SK-N-SH treated with all-trans-retinoic acid at 6 μM for 48 hours (cell line): ENCODE measurements at regions not wholly inside any gene's neighbourhood (a gene's known extent, or its start where the extent isn't known, plus 50 kb on each side); places are given as distances from the start of the nearest gene placed in this dataset.

Source experiments
- ATAC-seq: fragments of 200-7000 bp; cut with Tn5 transposase; 3 replicates; pipeline ENCODE4 v1.9.1; 2020; ENCODE audit warnings: mild to moderate bottlenecking, moderate library complexity
- ARNTL ChIP-seq: fragments of 450-650 bp; formaldehyde crosslinking; IDR thresholded peaks from 2 replicates; pipeline ENCODE4 v1.5.0; 2020; ENCODE audit warnings: low read depth, mild to moderate bottlenecking, moderate library complexity, borderline replicate concordance
- BACH2 ChIP-seq: fragments of 250-450 bp; sonication (Bioruptor Pico); IDR thresholded peaks from 2 replicates; pipeline ENCODE4 v1.9.0; 2021; ENCODE audit warnings: mild to moderate bottlenecking, borderline replicate concordance
- CSDC2 ChIP-seq: fragments of 250-450 bp; sonication (Bioruptor Pico); IDR thresholded peaks from 2 replicates; pipeline ENCODE4 v1.5.0; 2020; ENCODE audit warnings: mild to moderate bottlenecking, moderate library complexity
- GLIS3 ChIP-seq: fragments of 250-450 bp; sonication (Bioruptor Pico); IDR thresholded peaks from 2 replicates; pipeline ENCODE4 v1.5.0; 2020; ENCODE audit warnings: mild to moderate bottlenecking, moderate library complexity
- ISL1 ChIP-seq: fragments of 250-450 bp; sonication (Bioruptor Pico); IDR thresholded peaks from 2 replicates; pipeline ENCODE4 v2.1.2; 2022; ENCODE audit warnings: mild to moderate bottlenecking, moderate library complexity
- OSR1 ChIP-seq: fragments of 250-450 bp; sonication (Bioruptor Pico); IDR thresholded peaks from 2 replicates; pipeline ENCODE4 v1.8.0; 2022; ENCODE audit warnings: moderate library complexity, mild to moderate bottlenecking, inconsistent platforms
- PPARA ChIP-seq: fragments of 250-450 bp; sonication (Bioruptor Pico); IDR thresholded peaks from 2 replicates; pipeline ENCODE4 v1.5.0; 2020; ENCODE audit warnings: mild to moderate bottlenecking, borderline replicate concordance
- RARB ChIP-seq: fragments of 250-450 bp; sonication (Bioruptor Pico); IDR thresholded peaks from 2 replicates; pipeline ENCODE4 v1.8.0; 2021; ENCODE audit warnings: mild to moderate bottlenecking, moderate library complexity
- SNAI2 ChIP-seq: fragments of 250-450 bp; sonication (Bioruptor Pico); IDR thresholded peaks from 2 replicates; pipeline ENCODE4 v1.5.0; 2020; ENCODE audit warnings: mild to moderate bottlenecking, moderate library complexity
- TCF4 ChIP-seq: fragments of 250-450 bp; sonication (Bioruptor Pico); IDR thresholded peaks from 2 replicates; pipeline ENCODE4 v1.8.0; 2021; ENCODE audit warnings: mild to moderate bottlenecking, moderate library complexity, borderline replicate concordance
- TOX ChIP-seq: fragments of 250-450 bp; sonication (Bioruptor Pico); IDR thresholded peaks from 2 replicates; pipeline ENCODE4 v1.8.0; 2021; ENCODE audit warnings: mild to moderate bottlenecking, moderate library complexity, borderline replicate concordance
- ZC3H10 ChIP-seq: fragments of 250-450 bp; sonication (Bioruptor Pico); IDR thresholded peaks from 2 replicates; pipeline ENCODE4 v1.5.1; 2021; ENCODE audit warnings: mild to moderate bottlenecking, moderate library complexity
- ZFP3 ChIP-seq: fragments of 250-450 bp; sonication (Bioruptor Pico); IDR thresholded peaks from 2 replicates; pipeline ENCODE4 v1.5.0; 2020; ENCODE audit warnings: mild to moderate bottlenecking, moderate library complexity
- ZFP30 ChIP-seq: fragments of 450-650 bp; formaldehyde crosslinking; IDR thresholded peaks from 2 replicates; pipeline ENCODE4 v1.5.0; 2022; ENCODE audit warnings: mild to moderate bottlenecking, moderate library complexity
- ZNF565 ChIP-seq: fragments of 450-650 bp; formaldehyde crosslinking; conservative IDR thresholded peaks from 2 replicates; pipeline ENCODE4 v1.5.0; 2020; ENCODE audit warnings: low read depth, mild to moderate bottlenecking, moderate library complexity
- ZNF70 ChIP-seq: fragments of 450-650 bp; formaldehyde crosslinking; IDR thresholded peaks from 2 replicates; pipeline ENCODE4 v1.5.0; 2020; ENCODE audit warnings: mild to moderate bottlenecking, moderate library complexity
- ZNF8 ChIP-seq: fragments of 450-650 bp; formaldehyde crosslinking; IDR thresholded peaks from 2 replicates; pipeline ENCODE4 v1.5.0; 2020; ENCODE audit warnings: mild to moderate bottlenecking, moderate library complexity
- TF ChIP-seq, protein P1 (sequence below): fragments of 250-450 bp; sonication (Bioruptor Pico); IDR thresholded peaks from 2 replicates; pipeline ENCODE4 v1.8.0; 2021; ENCODE audit warnings: low read depth, mild to moderate bottlenecking, moderate library complexity, borderline replicate concordance
- TF ChIP-seq, protein P2 (sequence below): fragments of 250-450 bp; sonication (Bioruptor Pico); IDR thresholded peaks from 2 replicates; pipeline ENCODE4 v1.5.1; 2021; ENCODE audit warnings: mild to moderate bottlenecking, moderate library complexity
- TF ChIP-seq, protein P3 (sequence below): fragments of 250-450 bp; sonication (Bioruptor Pico); IDR thresholded peaks from 2 replicates; pipeline ENCODE4 v1.8.0; 2020; ENCODE audit warnings: mild to moderate bottlenecking, moderate library complexity, borderline replicate concordance
- TF ChIP-seq, protein P4 (sequence below): fragments of 250-450 bp; sonication (Bioruptor Pico); IDR thresholded peaks from 2 replicates; pipeline ENCODE4 v1.5.0; 2020; ENCODE audit warnings: mild to moderate bottlenecking, moderate library complexity
- TF ChIP-seq, protein P5 (sequence below): fragments of 250-450 bp; sonication (Bioruptor Pico); IDR thresholded peaks from 2 replicates; pipeline ENCODE4 v1.5.1; 2020; ENCODE audit warnings: low read depth, mild to moderate bottlenecking, moderate library complexity

DNA sequence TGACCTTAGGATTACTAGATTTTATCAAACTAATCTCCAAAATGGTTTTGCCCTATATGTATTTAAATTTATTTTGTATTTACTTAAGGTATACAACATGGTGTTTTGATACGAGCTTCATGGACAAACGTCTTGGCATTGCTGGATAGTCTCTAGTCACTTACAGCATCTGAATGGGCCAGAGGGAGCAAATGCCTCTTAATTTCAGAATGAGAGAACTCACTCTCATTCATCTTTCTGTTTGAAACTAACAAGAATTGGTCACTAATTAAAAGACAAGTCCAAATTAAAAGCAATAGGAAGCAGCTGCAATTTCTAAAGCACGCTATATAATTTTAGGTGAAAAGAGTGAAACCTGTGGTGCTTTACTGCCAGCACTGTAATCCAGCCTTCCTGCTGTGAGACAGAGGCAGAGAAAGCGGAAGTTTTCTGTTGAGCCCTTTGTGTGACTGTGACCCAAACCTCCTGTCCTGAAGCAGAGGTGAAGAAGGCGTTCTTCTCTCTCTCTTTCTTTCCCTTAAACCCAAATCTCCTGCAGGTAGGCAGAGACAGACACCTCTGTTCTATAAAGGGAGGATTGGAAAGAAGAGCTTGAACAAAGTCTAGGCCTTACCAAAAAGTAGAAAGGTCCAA lies 184.6 kb upstream of the NAV3 start:
- TF ChIP-seq, protein P1, sequence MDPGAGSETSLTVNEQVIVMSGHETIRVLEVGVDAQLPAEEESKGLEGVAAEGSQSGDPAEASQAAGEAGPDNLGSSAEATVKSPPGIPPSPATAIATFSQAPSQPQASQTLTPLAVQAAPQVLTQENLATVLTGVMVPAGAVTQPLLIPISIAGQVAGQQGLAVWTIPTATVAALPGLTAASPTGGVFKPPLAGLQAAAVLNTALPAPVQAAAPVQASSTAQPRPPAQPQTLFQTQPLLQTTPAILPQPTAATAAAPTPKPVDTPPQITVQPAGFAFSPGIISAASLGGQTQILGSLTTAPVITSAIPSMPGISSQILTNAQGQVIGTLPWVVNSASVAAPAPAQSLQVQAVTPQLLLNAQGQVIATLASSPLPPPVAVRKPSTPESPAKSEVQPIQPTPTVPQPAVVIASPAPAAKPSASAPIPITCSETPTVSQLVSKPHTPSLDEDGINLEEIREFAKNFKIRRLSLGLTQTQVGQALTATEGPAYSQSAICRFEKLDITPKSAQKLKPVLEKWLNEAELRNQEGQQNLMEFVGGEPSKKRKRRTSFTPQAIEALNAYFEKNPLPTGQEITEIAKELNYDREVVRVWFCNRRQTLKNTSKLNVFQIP (CRISPR knock-in tag): no peak
- TF ChIP-seq ZC3H10 (CRISPR knock-in tag) (no peak), GLIS3 (no peak), ZNF8 (CRISPR knock-in tag) (no peak), ZNF565 (CRISPR knock-in tag) (no peak), TCF4 (CRISPR knock-in tag) (no peak), TOX (CRISPR knock-in tag) (no peak), ISL1 (no peak), RARB (CRISPR knock-in tag) (no peak), ARNTL (no peak)
- TF ChIP-seq, all 23 proteins: peak for 0
- ATAC-seq: no peak

DNA sequence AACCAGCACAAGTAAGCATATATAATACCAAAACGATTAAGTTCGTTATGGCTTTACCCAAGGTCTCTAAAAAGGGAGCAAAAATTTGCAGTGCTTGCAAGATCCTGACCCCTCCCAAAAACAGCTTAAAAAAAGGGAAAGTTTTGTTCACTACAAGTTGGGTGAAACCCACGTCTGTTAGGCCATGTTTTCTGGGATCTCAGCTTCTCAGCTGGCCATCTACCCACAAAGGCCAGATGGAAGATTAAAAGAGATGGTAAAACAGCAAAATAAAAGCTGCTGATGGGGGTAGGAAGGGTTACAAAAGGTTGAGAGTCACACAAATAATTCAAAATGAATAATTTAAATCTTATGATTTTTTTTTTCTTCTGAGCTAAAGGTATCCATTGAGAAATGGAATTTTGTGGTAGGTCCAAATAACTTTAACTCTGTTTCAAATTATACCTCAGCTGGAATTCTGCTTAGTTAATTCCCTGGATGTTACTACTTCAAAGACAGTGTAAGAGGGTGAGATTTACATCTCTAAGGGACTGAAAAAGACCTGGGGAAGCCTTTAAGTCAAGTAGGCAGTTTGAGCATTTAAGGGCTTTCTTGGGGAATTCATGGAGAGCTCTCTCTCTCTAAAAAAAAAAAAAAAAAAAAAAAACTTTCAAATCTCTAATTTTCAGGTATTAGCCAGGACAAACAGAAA lies 185.6 kb upstream of the NAV3 start:
- TF ChIP-seq TOX (CRISPR knock-in tag) (no peak), OSR1 (CRISPR knock-in tag) (no peak), PPARA (CRISPR knock-in tag) (no peak), ZFP3 (CRISPR knock-in tag) (no peak), ZFP30 (no peak), CSDC2 (CRISPR knock-in tag) (no peak), GLIS3 (no peak), ISL1 (no peak), BACH2 (CRISPR knock-in tag) (no peak), ZNF565 (CRISPR knock-in tag) (no peak)
- TF ChIP-seq, protein P2, sequence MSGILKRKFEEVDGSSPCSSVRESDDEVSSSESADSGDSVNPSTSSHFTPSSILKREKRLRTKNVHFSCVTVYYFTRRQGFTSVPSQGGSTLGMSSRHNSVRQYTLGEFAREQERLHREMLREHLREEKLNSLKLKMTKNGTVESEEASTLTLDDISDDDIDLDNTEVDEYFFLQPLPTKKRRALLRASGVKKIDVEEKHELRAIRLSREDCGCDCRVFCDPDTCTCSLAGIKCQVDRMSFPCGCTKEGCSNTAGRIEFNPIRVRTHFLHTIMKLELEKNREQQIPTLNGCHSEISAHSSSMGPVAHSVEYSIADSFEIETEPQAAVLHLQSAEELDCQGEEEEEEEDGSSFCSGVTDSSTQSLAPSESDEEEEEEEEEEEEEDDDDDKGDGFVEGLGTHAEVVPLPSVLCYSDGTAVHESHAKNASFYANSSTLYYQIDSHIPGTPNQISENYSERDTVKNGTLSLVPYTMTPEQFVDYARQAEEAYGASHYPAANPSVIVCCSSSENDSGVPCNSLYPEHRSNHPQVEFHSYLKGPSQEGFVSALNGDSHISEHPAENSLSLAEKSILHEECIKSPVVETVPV (CRISPR knock-in tag): no peak
- TF ChIP-seq, protein P1 (CRISPR knock-in tag): no peak
- TF ChIP-seq, protein P3, sequence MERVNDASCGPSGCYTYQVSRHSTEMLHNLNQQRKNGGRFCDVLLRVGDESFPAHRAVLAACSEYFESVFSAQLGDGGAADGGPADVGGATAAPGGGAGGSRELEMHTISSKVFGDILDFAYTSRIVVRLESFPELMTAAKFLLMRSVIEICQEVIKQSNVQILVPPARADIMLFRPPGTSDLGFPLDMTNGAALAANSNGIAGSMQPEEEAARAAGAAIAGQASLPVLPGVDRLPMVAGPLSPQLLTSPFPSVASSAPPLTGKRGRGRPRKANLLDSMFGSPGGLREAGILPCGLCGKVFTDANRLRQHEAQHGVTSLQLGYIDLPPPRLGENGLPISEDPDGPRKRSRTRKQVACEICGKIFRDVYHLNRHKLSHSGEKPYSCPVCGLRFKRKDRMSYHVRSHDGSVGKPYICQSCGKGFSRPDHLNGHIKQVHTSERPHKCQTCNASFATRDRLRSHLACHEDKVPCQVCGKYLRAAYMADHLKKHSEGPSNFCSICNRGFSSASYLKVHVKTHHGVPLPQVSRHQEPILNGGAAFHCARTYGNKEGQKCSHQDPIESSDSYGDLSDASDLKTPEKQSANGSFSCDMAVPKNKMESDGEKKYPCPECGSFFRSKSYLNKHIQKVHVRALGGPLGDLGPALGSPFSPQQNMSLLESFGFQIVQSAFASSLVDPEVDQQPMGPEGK (CRISPR knock-in tag): no peak
- TF ChIP-seq, protein P4, sequence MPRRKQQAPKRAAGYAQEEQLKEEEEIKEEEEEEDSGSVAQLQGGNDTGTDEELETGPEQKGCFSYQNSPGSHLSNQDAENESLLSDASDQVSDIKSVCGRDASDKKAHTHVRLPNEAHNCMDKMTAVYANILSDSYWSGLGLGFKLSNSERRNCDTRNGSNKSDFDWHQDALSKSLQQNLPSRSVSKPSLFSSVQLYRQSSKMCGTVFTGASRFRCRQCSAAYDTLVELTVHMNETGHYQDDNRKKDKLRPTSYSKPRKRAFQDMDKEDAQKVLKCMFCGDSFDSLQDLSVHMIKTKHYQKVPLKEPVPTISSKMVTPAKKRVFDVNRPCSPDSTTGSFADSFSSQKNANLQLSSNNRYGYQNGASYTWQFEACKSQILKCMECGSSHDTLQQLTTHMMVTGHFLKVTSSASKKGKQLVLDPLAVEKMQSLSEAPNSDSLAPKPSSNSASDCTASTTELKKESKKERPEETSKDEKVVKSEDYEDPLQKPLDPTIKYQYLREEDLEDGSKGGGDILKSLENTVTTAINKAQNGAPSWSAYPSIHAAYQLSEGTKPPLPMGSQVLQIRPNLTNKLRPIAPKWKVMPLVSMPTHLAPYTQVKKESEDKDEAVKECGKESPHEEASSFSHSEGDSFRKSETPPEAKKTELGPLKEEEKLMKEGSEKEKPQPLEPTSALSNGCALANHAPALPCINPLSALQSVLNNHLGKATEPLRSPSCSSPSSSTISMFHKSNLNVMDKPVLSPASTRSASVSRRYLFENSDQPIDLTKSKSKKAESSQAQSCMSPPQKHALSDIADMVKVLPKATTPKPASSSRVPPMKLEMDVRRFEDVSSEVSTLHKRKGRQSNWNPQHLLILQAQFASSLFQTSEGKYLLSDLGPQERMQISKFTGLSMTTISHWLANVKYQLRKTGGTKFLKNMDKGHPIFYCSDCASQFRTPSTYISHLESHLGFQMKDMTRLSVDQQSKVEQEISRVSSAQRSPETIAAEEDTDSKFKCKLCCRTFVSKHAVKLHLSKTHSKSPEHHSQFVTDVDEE: no peak
- TF ChIP-seq, all 23 proteins: peak for 0
- no peak for ATAC-seq

DNA sequence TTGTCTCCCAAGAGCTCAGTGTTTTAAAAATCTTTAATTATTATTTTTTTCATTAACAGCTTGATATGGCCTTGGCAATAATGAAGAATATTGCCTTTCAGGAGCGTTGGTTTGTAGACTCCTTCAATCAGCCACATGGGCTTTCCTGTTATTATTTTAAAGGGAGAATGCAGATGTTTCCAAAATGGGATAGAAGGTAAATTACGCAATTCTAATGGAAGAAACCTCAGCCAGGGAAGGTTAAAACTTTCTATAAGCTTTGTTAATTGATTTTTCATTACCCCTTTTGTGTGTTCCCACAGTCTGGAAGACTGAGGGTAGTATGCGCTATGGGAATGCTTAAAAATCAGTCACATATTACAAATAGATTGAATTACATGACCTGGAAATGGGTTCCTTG lies 188.4 kb upstream of the NAV3 start:
- no peak for ATAC-seq
- TF ChIP-seq RARB (CRISPR knock-in tag) (no peak), PPARA (CRISPR knock-in tag) (no peak), ZFP30 (no peak), SNAI2 (no peak), ISL1 (no peak), ZNF70 (CRISPR knock-in tag) (no peak), TCF4 (CRISPR knock-in tag) (no peak), ZC3H10 (CRISPR knock-in tag) (no peak), ARNTL (no peak), GLIS3 (no peak), ZNF8 (CRISPR knock-in tag) (no peak), CSDC2 (CRISPR knock-in tag) (no peak)
- TF ChIP-seq, protein P5, sequence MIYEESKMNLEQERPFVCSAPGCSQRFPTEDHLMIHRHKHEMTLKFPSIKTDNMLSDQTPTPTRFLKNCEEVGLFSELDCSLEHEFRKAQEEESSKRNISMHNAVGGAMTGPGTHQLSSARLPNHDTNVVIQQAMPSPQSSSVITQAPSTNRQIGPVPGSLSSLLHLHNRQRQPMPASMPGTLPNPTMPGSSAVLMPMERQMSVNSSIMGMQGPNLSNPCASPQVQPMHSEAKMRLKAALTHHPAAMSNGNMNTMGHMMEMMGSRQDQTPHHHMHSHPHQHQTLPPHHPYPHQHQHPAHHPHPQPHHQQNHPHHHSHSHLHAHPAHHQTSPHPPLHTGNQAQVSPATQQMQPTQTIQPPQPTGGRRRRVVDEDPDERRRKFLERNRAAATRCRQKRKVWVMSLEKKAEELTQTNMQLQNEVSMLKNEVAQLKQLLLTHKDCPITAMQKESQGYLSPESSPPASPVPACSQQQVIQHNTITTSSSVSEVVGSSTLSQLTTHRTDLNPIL: no peak
- TF ChIP-seq, protein P4: no peak
